Tibial nerve (tissue), 4 donors: ENCODE measurements at regions not wholly inside any gene's neighbourhood (a gene's known extent, or its start where the extent isn't known, plus 50 kb on each side); places are given as distances from the start of the nearest gene placed in this dataset.

Experiments used
- DNase-seq, 2 donors: peaks; one replicate each; pipeline ENCODE4 v3.0.0-alpha.2; 2019; ENCODE audit warnings: low spot score in 2 of 2
- H3K27ac ChIP-seq, 4 donors: fragments of 200-600 bp; sonication (generic) in 3 of 4; one replicate each; pipeline ENCODE4 v1.5.1; 2017 to 2019; ENCODE audit warnings: mild to moderate bottlenecking in 1 of 4
- H3K27me3 ChIP-seq, 2 donors: fragments of 200-600 bp; sonication (generic) in 1 of 2; one replicate each; pipeline versions ENCODE4 v1.5.1 to v1.6.0; 2017 to 2019
- H3K36me3 ChIP-seq, 3 donors: fragments of 200-600 bp; sonication (generic); one replicate each; pipeline ENCODE4 v1.5.1; 2018 to 2019
- H3K4me1 ChIP-seq, 4 donors: fragments of 200-600 bp; sonication (generic) in 3 of 4; one replicate each; pipeline ENCODE4 v1.5.1; 2017 to 2019
- H3K4me3 ChIP-seq, 4 donors: fragments of 200-600 bp; sonication (generic) in 3 of 4; one replicate each; pipeline ENCODE4 v1.5.1; 2017 to 2019; ENCODE audit warnings: mild to moderate bottlenecking in 1 of 4, moderate library complexity in 1 of 4
- H3K9me3 ChIP-seq, 4 donors: fragments of 200-600 bp; sonication (generic) in 3 of 4; one replicate each; pipeline ENCODE4 v1.5.1; 2017 to 2019
- CTCF ChIP-seq, 5 experiments: fragments of 200-600 bp in 3 of 5; fragments of 450-650 bp in 2 of 5; sonication (generic) in 3 of 5; IDR thresholded peaks; one replicate each; pipeline ENCODE4 v1.5.1; 2016 to 2019; ENCODE audit warnings: antibody characterized with exemption in 5 of 5, mild to moderate bottlenecking in 3 of 5, moderate library complexity in 2 of 5
- EP300 ChIP-seq, 2 donors: sonication (generic); formaldehyde crosslinking; IDR thresholded peaks; one replicate each; pipeline ENCODE4 v1.6.1; 2017; ENCODE audit warnings: antibody characterized with exemption in 2 of 2, mild to moderate bottlenecking in 1 of 2
- POLR2A ChIP-seq, 2 donors: fragments of 450-650 bp; IDR thresholded peaks; one replicate each; pipeline ENCODE4 v1.6.1; 2017; ENCODE audit warnings: antibody characterized with exemption in 2 of 2, mild to moderate bottlenecking in 2 of 2, moderate library complexity in 2 of 2
- WGBS, 2 donors: methylation state at CpG; one replicate each; pipeline ENCODE4 v1.1.5; 2018; 5-methylcytosine and 5-hydroxymethylcytosine counted together

- Histone ChIP-seq H3K9me3 (peaks cover 0 to 24% (median 0%) of the 10 kb centered on the region in 4 donors), H3K27me3 (no peaks in the 10 kb centered on the region), H3K36me3 (no peaks in the 10 kb centered on the region), H3K27ac (no peak overlapping the region), H3K4me3 (no peak overlapping the region), H3K4me1 (no peaks in the 10 kb centered on the region)
- TF ChIP-seq EP300 (IDR thresholded peaks at IDR 0.05) (no peak), POLR2A (IDR thresholded peaks at IDR 0.05) (no peak), CTCF (IDR thresholded peaks at IDR 0.05) (no peak)
- WGBS, 2 donors: 75 to 81% methylated on average over 2 of the region's 2 CpGs
- DNase-seq: no peak
These were observed 437.5 kb downstream of the TFEC start for GRCh38 chr7:115593111-115593510.

GRCh38 chr7:115585015-115585718 is 445.4 kb downstream of the TFEC start:
- Histone ChIP-seq H3K27me3 (no peaks in the 10 kb centered on the region), H3K27ac (no peak overlapping the region), H3K9me3 (no peaks in the 10 kb centered on the region), H3K4me1 (no peaks in the 10 kb centered on the region), H3K4me3 (no peak overlapping the region), H3K36me3 (no peaks in the 10 kb centered on the region)
- DNase-seq: no peak
- WGBS, 2 donors: 89 to 96% methylated on average over 5 of the region's 5 CpGs
- TF ChIP-seq CTCF (IDR thresholded peaks at IDR 0.05) (no peak), POLR2A (IDR thresholded peaks at IDR 0.05) (no peak), EP300 (IDR thresholded peaks at IDR 0.05) (no peak)

GRCh38 chr7:115582956-115583355 is 447.6 kb downstream of the TFEC start:
- Histone ChIP-seq H3K27me3 (no peaks in the 10 kb centered on the region), H3K4me3 (no peak overlapping the region), H3K9me3 (no peaks in the 10 kb centered on the region), H3K27ac (no peak overlapping the region), H3K36me3 (no peaks in the 10 kb centered on the region), H3K4me1 (no peaks in the 10 kb centered on the region)
- TF ChIP-seq POLR2A (IDR thresholded peaks at IDR 0.05): no peak
- TF ChIP-seq CTCF (IDR thresholded peaks at IDR 0.05): no peak
- no peak for TF ChIP-seq EP300 (IDR thresholded peaks at IDR 0.05)
- DNase-seq: no peak
- WGBS, 2 donors: 68 to 69% methylated on average over 1 of the region's 1 CpG

GRCh38 chr7:115578576-115578975 is 452.0 kb downstream of the TFEC start:
- no peak overlapping the region for H3K27ac ChIP-seq
- H3K36me3 ChIP-seq: no peaks in the 10 kb centered on the region
- no peaks in the 10 kb centered on the region for H3K9me3 ChIP-seq
- no peak for DNase-seq
- H3K4me3 ChIP-seq: no peak overlapping the region
- 60 to 62% methylated on average over 2 of the region's 2 CpGs for WGBS, 2 donors
- no peak for TF ChIP-seq CTCF (IDR thresholded peaks at IDR 0.05)
- no peak for TF ChIP-seq EP300 (IDR thresholded peaks at IDR 0.05)
- no peak for TF ChIP-seq POLR2A (IDR thresholded peaks at IDR 0.05)
- H3K27me3 ChIP-seq: no peaks in the 10 kb centered on the region
- no peaks in the 10 kb centered on the region for H3K4me1 ChIP-seq

GRCh38 chr7:115574681-115575291 is 455.8 kb downstream of the TFEC start:
- 66 to 69% methylated on average over 6 of the region's 6 CpGs for WGBS, 2 donors
- Histone ChIP-seq H3K4me3 (no peak overlapping the region), H3K27ac (no peak overlapping the region), H3K9me3 (no peaks in the 10 kb centered on the region), H3K27me3 (no peaks in the 10 kb centered on the region), H3K4me1 (no peaks in the 10 kb centered on the region), H3K36me3 (no peaks in the 10 kb centered on the region)
- no peak for TF ChIP-seq CTCF (IDR thresholded peaks at IDR 0.05)
- DNase-seq: no peak
